Osteocyte (in vitro differentiated cells): ENCODE measurements at regions not wholly inside any gene's neighbourhood (a gene's known extent, or its start where the extent isn't known, plus 50 kb on each side); places are given as distances from the start of the nearest gene placed in this dataset.

Source experiments
- DNase-seq: peaks from one replicate; pipeline ENCODE4 v3.0.0; 2021; ENCODE audit warnings: mixed read lengths; ENCODE audit not compliant: unreplicated experiment; ENCODE audit errors: extremely low spot score
- H3K27ac Mint-ChIP-seq: one replicate; pipeline ENCODE4 v1.8.0; 2021; ENCODE audit warnings: mild to moderate bottlenecking, mixed read lengths; ENCODE audit not compliant: unreplicated experiment
- H3K27me3 Mint-ChIP-seq: one replicate; pipeline ENCODE4 v1.8.0; 2021; ENCODE audit warnings: mixed read lengths; ENCODE audit not compliant: unreplicated experiment
- H3K36me3 Mint-ChIP-seq: one replicate; pipeline ENCODE4 v1.8.0; 2021; ENCODE audit warnings: mixed read lengths; ENCODE audit not compliant: unreplicated experiment
- H3K4me1 Mint-ChIP-seq: one replicate; pipeline ENCODE4 v1.8.0; 2021; ENCODE audit warnings: mixed read lengths; ENCODE audit not compliant: unreplicated experiment
- H3K4me3 Mint-ChIP-seq: one replicate; pipeline ENCODE4 v1.8.0; 2021; ENCODE audit warnings: mild to moderate bottlenecking, moderate library complexity, mixed read lengths; ENCODE audit not compliant: unreplicated experiment
- H3K9me3 Mint-ChIP-seq: one replicate; pipeline ENCODE4 v1.8.0; 2021; ENCODE audit warnings: mixed read lengths; ENCODE audit not compliant: unreplicated experiment
- TF ChIP-seq, protein P1 (sequence below): fragments of 200-600 bp; sonication (generic); IDR thresholded peaks from 2 replicates; pipeline ENCODE4 v1.5.0; 2021; ENCODE audit warnings: antibody characterized with exemption, mild to moderate bottlenecking, moderate library complexity

DNA sequence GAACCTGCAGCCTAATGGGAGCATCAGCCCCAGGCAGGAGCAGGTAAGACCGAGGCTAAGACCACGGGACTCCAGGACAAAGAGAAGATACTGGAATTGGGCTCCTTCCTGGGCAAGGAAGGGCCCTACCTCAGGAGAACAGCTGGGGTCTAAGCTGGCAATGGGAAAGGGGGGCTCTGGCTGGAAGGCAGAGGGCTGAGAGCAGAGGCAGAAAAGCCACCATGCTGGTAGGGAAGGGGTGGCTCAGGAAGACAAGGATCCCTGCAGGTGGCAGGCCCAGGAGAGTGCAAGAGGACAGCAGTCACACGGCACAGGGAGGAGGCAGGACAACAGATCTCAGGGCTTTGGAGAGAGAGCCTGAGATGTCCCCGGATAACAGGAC is 203.5 kb downstream of the NDUFA10 start:
- peak; percentile 74 for DNase-seq
- H3K27ac Mint-ChIP-seq: no peak overlapping the region
- TF ChIP-seq, protein P1, sequence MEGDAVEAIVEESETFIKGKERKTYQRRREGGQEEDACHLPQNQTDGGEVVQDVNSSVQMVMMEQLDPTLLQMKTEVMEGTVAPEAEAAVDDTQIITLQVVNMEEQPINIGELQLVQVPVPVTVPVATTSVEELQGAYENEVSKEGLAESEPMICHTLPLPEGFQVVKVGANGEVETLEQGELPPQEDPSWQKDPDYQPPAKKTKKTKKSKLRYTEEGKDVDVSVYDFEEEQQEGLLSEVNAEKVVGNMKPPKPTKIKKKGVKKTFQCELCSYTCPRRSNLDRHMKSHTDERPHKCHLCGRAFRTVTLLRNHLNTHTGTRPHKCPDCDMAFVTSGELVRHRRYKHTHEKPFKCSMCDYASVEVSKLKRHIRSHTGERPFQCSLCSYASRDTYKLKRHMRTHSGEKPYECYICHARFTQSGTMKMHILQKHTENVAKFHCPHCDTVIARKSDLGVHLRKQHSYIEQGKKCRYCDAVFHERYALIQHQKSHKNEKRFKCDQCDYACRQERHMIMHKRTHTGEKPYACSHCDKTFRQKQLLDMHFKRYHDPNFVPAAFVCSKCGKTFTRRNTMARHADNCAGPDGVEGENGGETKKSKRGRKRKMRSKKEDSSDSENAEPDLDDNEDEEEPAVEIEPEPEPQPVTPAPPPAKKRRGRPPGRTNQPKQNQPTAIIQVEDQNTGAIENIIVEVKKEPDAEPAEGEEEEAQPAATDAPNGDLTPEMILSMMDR: no peak
- peaks cover 29% of the 10 kb centered on the region for H3K9me3 Mint-ChIP-seq
- no peaks in the 10 kb centered on the region for H3K27me3 Mint-ChIP-seq
- H3K36me3 Mint-ChIP-seq: no peaks in the 10 kb centered on the region
- no peaks in the 10 kb centered on the region for H3K4me1 Mint-ChIP-seq
- H3K4me3 Mint-ChIP-seq: no peak overlapping the region

DNA sequence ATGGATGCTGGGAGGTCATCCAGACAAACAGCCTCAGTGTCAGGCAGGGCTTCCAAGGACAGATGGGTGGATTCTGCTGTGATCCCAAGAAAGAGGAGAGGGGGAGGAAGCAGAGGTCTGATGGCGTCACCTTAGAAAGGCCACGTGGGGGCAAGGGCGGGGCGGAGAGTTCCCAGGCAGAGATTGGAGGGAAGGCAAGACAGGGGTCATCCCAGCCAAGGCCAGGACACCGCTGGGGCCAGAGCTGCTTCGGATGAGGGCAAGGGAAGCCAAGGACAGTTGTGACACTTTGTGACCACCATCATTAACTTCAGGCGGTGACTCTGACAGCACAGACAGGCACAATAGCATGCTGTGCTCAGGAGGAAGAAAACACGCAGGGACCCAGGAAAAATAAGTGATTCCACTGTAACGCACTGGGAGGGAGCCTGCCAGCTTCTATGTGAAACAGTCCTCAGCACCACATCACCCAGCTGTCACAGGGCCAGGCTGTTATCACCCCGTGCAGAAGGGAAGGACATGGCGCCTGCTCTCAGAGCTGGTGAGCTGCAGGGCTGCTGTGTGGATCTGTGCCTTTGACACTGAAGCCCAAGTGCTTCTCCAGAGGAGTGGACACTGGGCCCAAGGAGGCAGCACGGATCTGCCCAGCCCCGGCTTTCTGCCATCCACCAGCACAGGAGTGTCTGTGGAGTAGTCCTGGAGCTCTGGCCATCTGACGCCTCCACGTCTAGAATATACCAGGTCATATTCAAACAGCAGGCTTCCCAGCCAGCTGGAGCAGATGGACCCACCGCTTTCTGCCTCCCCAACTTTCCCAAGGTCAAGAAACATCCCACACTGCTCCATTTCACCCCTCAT is 204.1 kb downstream of the NDUFA10 start:
- H3K4me1 Mint-ChIP-seq: no peaks in the 10 kb centered on the region
- DNase-seq: peak; percentile 77
- H3K27ac Mint-ChIP-seq: no peak overlapping the region
- no peak overlapping the region for H3K4me3 Mint-ChIP-seq
- TF ChIP-seq, protein P1: no peak
- H3K9me3 Mint-ChIP-seq: peaks cover 26% of the 10 kb centered on the region
- H3K36me3 Mint-ChIP-seq: no peaks in the 10 kb centered on the region
- H3K27me3 Mint-ChIP-seq: no peaks in the 10 kb centered on the region

DNA sequence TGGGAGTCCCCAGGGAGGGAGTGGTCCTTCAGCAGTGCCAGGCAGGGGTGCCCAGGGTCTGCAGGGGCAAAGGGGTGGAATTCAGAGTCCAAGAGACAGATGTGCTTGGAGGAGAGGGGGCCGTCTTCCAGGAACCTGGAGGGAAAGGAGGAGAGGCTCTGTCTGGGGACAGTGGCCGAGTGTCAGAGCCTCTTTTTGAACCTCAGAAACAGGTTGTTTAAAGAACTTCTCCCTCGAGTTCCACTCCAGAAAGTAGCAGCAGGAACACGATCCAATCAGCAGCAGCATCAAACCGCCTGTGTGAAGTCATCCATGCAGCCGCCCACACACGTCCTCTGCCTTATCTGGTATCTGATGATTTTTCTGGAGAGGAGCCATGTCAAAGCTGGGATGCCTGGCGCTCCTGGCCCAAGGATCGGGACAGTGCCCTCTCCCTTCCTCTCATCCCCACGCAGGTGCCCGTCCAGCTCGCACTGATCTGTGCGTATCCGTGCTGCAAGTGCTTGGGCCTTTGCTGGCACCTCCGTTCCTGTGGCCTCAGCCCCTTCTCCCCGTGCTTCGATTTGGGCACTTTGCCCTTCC is 205.1 kb downstream of the NDUFA10 start:
- Mint-ChIP-seq H3K4me3 (no peak overlapping the region), H3K4me1 (no peaks in the 10 kb centered on the region), H3K27me3 (no peaks in the 10 kb centered on the region), H3K36me3 (no peaks in the 10 kb centered on the region), H3K27ac (no peak overlapping the region), H3K9me3 (peaks cover 30% of the 10 kb centered on the region)
- TF ChIP-seq, protein P1: no peak
- DNase-seq: peak; percentile 68

DNA sequence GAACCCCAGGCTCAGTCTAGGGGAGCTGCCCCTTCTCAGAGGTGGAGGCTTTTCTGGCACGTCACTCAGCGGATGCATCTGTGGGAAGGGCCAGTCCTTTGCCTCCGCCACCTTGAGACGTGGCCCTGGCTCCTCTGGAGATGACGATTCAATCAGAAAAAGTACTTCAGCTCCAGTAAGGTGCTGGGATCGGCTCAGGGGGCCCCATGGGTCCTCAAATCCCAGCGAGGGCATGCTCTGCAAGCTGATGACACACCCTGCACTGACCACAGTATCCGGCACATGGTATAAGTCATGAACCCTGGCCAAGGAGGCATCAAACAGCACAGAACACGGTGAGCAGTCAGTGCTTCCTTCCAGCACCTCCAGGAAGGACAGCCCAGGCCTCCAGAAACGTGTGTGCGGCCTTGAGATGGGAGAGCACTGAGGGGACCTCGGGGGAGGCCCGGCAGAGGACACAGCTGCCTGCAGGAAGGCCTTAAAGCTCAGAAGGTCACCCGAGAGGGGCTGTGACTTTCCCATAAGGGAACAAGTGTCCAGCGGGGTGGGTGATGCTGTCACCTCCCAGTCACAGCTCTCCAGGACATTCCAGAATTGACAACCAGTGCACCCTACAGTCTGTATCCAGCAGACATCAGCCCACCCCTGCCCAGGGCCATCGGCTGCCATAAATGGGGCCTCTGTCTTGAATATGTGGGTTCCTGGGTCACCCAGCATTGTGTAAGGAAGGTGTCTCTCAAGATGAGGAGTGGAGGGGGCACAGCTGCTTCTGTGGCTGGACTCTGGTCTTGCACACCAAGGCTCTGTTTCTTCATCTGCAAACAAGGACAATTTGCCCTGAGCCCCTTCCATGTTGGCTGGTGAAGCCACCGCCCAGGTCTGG is 205.8 kb downstream of the NDUFA10 start:
- Mint-ChIP-seq H3K4me3 (no peak overlapping the region), H3K27me3 (no peaks in the 10 kb centered on the region), H3K4me1 (no peaks in the 10 kb centered on the region), H3K9me3 (peaks cover 30% of the 10 kb centered on the region), H3K27ac (no peak overlapping the region), H3K36me3 (no peaks in the 10 kb centered on the region)
- TF ChIP-seq, protein P1: no peak
- peak; percentile 72 for DNase-seq
